Right lobe of liver (tissue), 4 donors: ENCODE measurements at regions not wholly inside any gene's neighbourhood (a gene's known extent, or its start where the extent isn't known, plus 50 kb on each side); places are given as distances from the start of the nearest gene placed in this dataset.

Source experiments
- CTCF ChIP-seq, 4 donors: fragments of 200-600 bp in 3 of 4; fragments of 450-650 bp in 1 of 4; IDR thresholded peaks; one replicate each; pipeline versions ENCODE4 v1.5.1 to v1.8.0; 2016 to 2022; ENCODE audit warnings: antibody characterized with exemption in 4 of 4, mild to moderate bottlenecking in 2 of 4
- POLR2A ChIP-seq: fragments of 450-650 bp; IDR thresholded peaks from one replicate; pipeline ENCODE4 v1.6.1; 2017; ENCODE audit warnings: antibody characterized with exemption, mild to moderate bottlenecking
- donor health status: DM: no; HTN: no; CAD: no.
- donor health status: DM: no; HTN: no; CAD: no.
- donor health status: DM: no; HTN: yes; CAD: no.

- TF ChIP-seq CTCF (IDR thresholded peaks at IDR 0.05) (no peak), POLR2A (no peak)
Observed at GRCh38 chr6:151749341-151749740, 58.1 kb upstream of the ESR1 start.
